ENCODE measurements at regions not wholly inside any gene's neighbourhood (a gene's known extent, or its start where the extent isn't known, plus 50 kb on each side); places are given as distances from the start of the nearest gene placed in this dataset.

DNA sequence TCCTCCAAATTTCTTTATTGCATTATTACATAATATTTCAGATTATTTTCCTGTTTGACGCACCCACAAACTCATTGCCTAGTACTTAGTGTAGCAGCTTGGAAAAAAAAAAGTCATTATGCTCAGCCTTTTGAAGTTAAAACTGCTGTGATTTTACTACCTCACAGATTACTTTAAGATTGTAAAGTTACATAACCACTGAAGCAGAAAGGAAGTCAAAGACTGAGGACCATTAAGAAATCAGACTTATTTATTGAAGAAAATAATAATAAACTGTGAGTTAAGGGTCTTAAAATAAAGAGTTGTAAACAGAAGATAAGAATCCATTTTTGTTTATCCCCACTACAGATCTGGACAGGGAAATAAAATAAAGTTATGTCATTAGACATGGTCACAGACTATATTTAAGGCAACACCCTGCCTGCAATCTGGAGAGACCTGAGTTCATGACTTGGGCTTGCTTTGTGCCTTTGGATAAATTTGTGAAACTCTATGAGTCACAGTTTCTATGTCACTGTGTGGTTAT is 212.1 kb upstream of the ROBO2 start:
- no peaks in the 10 kb centered on the region for H3F3A ChIP-seq (ENCODE audit: insufficient read depth, low read length)
- H3K9me2 ChIP-seq (replicated peaks; ENCODE audit: insufficient read depth, low read length), result no peaks in the 10 kb centered on the region
- H3K36me3 ChIP-seq (replicated peaks; ENCODE audit: insufficient read depth, low read length), result no peaks in the 10 kb centered on the region
- H3K27ac ChIP-seq (ENCODE audit: low read length), result no peak overlapping the region
- no peaks in the 10 kb centered on the region for H3K27me3 ChIP-seq (replicated peaks; ENCODE audit: insufficient read depth, low read length)
- H4K20me1 ChIP-seq (ENCODE audit: insufficient read depth, low read length), result no peaks in the 10 kb centered on the region
- H3K4me2 ChIP-seq (ENCODE audit: low read depth, low read length), result no peak overlapping the region
- H3K4me3 ChIP-seq (ENCODE audit: low read length), result no peak overlapping the region
- no peaks in the 10 kb centered on the region for H3K4me1 ChIP-seq (ENCODE audit: low read length)
- H2AFZ ChIP-seq (ENCODE audit: low read length), result no peak overlapping the region
- H3K79me2 ChIP-seq (ENCODE audit: low read length), result no peaks in the 10 kb centered on the region
- TF ChIP-seq EZH2phosphoT487 (IDR thresholded peaks at IDR 0.05; ENCODE audit: low read length), result no peak
- no peak for TF ChIP-seq EZH2 (optimal IDR thresholded peaks at IDR 0.05; ENCODE audit: low read depth, low read length)
- TF ChIP-seq, protein P1, sequence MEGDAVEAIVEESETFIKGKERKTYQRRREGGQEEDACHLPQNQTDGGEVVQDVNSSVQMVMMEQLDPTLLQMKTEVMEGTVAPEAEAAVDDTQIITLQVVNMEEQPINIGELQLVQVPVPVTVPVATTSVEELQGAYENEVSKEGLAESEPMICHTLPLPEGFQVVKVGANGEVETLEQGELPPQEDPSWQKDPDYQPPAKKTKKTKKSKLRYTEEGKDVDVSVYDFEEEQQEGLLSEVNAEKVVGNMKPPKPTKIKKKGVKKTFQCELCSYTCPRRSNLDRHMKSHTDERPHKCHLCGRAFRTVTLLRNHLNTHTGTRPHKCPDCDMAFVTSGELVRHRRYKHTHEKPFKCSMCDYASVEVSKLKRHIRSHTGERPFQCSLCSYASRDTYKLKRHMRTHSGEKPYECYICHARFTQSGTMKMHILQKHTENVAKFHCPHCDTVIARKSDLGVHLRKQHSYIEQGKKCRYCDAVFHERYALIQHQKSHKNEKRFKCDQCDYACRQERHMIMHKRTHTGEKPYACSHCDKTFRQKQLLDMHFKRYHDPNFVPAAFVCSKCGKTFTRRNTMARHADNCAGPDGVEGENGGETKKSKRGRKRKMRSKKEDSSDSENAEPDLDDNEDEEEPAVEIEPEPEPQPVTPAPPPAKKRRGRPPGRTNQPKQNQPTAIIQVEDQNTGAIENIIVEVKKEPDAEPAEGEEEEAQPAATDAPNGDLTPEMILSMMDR (IDR thresholded peaks at IDR 0.05; ENCODE audit: low read length), result no peak
- H3K9ac ChIP-seq (ENCODE audit: low read length), result no peak overlapping the region
- no peak for DNase-seq
- H3K9me3 ChIP-seq (replicated peaks; ENCODE audit: insufficient read depth, low read length), result no peaks in the 10 kb centered on the region

- TF ChIP-seq EZH2phosphoT487 (IDR thresholded peaks at IDR 0.05; ENCODE audit: low read length) (no peak), EZH2 (optimal IDR thresholded peaks at IDR 0.05; ENCODE audit: low read depth, low read length) (no peak)
- TF ChIP-seq, protein P1 (IDR thresholded peaks at IDR 0.05; ENCODE audit: low read length), result no peak
- H3K79me2 ChIP-seq (ENCODE audit: low read length), result no peaks in the 10 kb centered on the region
Measured at GRCh38 chr3:76834657-76835056, 205.2 kb upstream of the ROBO2 start.

DNA sequence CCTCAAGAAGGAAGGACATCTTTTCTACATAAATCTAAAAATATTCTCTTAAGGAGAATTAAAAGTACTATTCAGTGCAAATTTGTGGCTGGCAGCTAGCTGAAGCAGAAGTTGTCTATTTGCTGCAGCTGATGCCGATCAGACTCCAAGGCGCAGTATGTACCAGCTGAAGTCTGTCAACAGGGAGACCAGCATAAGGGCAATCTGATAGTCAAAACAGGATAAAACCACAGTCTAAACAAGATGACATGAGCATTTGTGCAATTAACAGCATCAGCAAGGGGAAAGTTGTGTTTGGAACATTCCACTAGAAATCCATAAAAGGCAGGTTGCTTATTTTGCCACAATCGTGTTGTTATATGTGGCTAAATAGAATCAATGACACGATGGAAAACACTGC is 198.2 kb upstream of the ROBO2 start:
- no peaks in the 10 kb centered on the region for H4K20me1 ChIP-seq (ENCODE audit: insufficient read depth, low read length)
- no peak overlapping the region for H3K4me3 ChIP-seq (ENCODE audit: low read length)
- no peak for DNase-seq
- no peaks in the 10 kb centered on the region for H3K9me3 ChIP-seq (replicated peaks; ENCODE audit: insufficient read depth, low read length)
- no peaks in the 10 kb centered on the region for H3K9me2 ChIP-seq (replicated peaks; ENCODE audit: insufficient read depth, low read length)
- no peaks in the 10 kb centered on the region for H3K79me2 ChIP-seq (ENCODE audit: low read length)
- no peak overlapping the region for H3K27ac ChIP-seq (ENCODE audit: low read length)
- TF ChIP-seq EZH2 (optimal IDR thresholded peaks at IDR 0.05; ENCODE audit: low read depth, low read length) (no peak), EZH2phosphoT487 (IDR thresholded peaks at IDR 0.05; ENCODE audit: low read length) (no peak)
- TF ChIP-seq, protein P1 (IDR thresholded peaks at IDR 0.05; ENCODE audit: low read length), result no peak
- no peaks in the 10 kb centered on the region for H3K4me1 ChIP-seq (ENCODE audit: low read length)
- no peaks in the 10 kb centered on the region for H3F3A ChIP-seq (ENCODE audit: insufficient read depth, low read length)
- H3K9ac ChIP-seq (ENCODE audit: low read length), result no peak overlapping the region
- H2AFZ ChIP-seq (ENCODE audit: low read length), result no peak overlapping the region
- no peaks in the 10 kb centered on the region for H3K36me3 ChIP-seq (replicated peaks; ENCODE audit: insufficient read depth, low read length)
- H3K27me3 ChIP-seq (replicated peaks; ENCODE audit: insufficient read depth, low read length), result no peaks in the 10 kb centered on the region
- no peak overlapping the region for H3K4me2 ChIP-seq (ENCODE audit: low read depth, low read length)

More at GRCh38 chr3:76834657-76835056, 205.2 kb upstream of the ROBO2 start:
- Histone ChIP-seq H3K36me3 (replicated peaks; ENCODE audit: insufficient read depth, low read length) (no peaks in the 10 kb centered on the region), H3K27me3 (replicated peaks; ENCODE audit: insufficient read depth, low read length) (no peaks in the 10 kb centered on the region), H3K9me3 (replicated peaks; ENCODE audit: insufficient read depth, low read length) (no peaks in the 10 kb centered on the region), H3K4me1 (ENCODE audit: low read length) (no peaks in the 10 kb centered on the region), H3F3A (ENCODE audit: insufficient read depth, low read length) (no peaks in the 10 kb centered on the region), H3K9ac (ENCODE audit: low read length) (no peak overlapping the region), H3K4me3 (ENCODE audit: low read length) (no peak overlapping the region), H3K4me2 (ENCODE audit: low read depth, low read length) (no peak overlapping the region), H4K20me1 (ENCODE audit: insufficient read depth, low read length) (no peaks in the 10 kb centered on the region), H3K9me2 (replicated peaks; ENCODE audit: insufficient read depth, low read length) (no peaks in the 10 kb centered on the region), H2AFZ (ENCODE audit: low read length) (no peak overlapping the region), H3K27ac (ENCODE audit: low read length) (no peak overlapping the region)
- DNase-seq, result no peak
